ENCODE measurements at regions not wholly inside any gene's neighbourhood (a gene's known extent, or its start where the extent isn't known, plus 50 kb on each side); places are given as distances from the start of the nearest gene placed in this dataset.

DNA sequence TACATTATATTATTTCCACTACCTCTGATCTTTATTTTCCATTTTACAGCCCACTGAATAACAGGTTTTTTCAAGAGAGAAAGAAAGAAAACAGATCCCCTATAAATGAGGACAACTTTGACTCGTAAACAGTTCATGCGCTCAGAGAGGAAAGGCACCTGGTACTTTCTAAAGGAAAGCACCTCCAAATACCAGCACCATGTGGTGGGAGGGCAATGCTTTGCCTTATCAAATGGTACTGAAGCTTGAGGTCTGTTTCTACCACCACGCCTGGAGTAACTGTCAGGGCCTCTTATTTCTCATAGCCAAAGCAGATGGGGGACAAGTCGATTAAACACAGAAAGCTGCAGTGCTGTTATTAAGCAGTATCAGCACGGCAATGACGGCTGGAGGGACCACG lies 510.3 kb upstream of the ZFHX3 start:
- DNase-seq: no peak

DNA sequence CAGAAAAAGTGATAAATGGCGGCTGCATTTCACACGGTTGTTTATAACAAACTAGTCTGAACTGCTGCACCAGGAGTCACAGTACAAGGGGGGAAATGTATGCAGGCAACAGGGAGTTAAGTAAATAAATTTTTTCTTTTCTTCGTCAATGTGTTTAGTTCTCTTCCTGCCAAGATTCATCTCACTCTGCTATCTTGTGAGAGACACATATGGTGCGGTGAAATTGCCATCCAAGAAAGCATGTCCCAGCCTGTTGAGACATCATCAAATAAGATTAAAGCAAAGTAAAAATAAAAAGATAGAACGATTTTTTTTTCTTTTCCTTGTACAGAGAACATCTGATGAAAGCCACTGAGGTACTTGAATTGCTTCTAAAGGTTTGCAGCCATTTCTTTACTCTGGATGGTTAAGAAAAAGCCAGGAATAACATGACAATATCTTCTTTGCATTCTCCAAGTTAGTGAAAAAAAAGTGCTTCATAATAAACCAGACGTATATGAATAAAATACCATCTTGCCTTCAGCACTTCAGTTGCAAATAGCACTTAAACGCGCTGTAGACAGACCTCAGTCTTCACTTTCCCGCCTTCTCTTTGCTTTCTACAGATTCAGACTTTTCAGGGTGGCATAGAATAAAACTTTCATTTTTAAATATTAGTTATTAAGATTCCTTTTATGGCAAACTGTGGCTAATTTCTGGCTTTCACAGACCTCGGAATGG lies 506.2 kb upstream of the ZFHX3 start:
- DNase-seq: no peak

DNA sequence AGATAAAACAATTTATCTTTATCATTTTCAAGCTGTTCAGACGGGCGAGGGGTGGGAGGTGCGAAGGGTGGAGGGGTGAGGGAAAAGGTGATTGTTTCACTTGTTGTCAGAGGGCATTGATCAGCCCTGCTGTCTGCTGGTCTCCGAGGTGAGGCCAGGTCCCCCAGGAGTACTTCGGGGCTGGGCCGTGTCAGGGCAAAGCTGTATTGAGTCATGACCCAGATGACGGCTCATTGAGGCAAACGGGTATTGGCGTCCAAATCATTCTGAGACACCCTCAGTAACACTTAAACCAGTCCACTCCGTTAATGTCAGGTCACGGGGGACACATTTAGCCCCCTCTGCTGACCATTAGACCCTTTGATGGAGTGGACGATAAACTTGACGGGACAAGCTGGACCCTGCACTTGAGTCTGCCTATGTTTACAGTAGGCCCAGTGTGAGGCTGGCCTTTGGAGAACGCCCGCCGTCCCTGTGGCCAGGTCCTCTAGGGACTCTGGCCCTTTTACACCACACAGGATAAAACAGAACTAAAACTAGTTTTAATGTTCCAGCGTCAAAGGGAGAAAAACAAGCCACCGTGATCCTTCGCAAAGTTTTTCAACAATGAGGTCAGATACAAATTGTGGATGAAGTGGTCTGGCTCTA lies 502.2 kb upstream of the ZFHX3 start:
- no peak for DNase-seq

DNA sequence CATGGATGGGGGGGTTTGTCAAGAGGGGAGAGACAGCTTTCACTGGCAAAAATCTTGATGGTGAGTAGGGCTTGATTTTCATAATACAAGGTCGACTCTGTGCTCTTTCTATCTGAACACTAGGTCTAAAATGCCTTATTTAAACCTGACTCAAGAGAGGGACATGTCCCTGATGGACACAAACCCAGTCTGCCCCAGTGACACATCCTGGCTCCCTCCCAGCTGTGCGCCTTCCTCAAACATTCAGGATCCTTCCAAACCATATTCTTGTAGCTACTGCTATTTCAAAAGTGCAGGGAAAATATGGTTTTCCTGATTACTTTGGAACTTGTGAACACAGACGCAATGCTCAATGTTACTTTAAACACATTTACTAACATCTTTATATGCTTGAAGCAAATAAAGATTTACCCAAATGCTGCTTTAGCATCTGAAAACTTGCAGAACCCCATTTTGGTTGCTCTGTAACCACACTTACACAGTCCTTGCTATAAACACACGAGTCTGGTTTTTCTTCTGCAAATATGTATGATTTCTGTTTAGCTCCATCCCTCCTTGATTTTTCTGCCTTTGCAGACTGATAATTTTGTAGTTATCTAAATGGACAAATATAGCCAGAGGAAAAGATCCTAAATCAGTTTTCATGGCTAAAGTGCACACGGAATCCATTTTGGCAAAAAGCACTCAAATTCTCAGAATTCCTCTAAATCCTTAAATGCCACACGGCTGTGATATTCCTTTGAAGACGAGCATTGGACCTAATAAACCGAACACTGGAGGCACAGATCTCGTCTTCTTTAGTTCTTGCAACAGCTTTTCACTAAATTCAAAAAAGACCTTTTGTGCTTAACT lies 499.9 kb upstream of the ZFHX3 start:
- no peak for DNase-seq

DNA sequence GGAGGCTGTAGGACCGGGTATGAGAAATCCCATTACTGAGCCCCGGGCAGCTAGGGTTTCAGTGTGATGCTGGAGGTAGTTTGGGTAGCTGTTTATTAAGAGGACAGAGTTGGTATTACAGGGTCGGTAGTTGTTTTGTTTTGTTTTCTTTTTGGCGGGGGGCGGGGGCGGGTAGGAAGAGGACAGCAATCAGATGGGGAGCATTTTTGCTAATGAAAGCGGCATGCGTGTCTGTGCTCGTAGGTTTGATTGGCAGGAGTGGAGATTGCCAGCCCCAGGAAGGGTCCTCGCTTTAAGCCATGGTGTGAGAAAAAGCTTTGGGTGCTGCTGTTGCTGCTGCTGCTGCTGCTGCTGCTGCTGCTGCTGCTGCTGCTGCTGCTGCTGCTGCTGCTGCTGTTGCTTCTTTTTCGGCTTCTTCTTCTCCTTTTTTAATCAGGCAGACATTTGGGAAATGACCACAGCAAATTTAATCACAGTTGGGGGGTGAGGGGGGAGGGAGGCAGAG lies 498.5 kb upstream of the ZFHX3 start:
- DNase-seq: peak; percentile 47

DNA sequence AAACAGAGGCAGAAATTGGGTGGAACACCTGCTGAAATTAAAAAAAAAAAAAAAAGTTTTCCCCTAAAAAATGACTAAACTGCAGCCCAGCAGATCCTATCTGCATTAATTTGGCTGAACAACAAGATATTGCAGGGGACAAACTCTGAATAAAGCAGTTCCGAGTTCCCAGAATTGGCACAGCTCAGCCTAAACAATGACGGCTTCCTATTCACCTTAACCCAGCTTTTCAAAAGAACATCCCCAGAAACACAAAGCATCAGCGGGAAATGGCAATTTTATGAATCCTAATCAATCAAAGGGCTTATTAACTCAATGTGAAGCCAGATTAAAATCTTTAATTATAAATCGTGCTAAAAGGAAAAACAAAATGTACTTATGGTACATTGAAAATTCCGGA lies 497.8 kb upstream of the ZFHX3 start:
- peak; percentile 47 for DNase-seq

DNA sequence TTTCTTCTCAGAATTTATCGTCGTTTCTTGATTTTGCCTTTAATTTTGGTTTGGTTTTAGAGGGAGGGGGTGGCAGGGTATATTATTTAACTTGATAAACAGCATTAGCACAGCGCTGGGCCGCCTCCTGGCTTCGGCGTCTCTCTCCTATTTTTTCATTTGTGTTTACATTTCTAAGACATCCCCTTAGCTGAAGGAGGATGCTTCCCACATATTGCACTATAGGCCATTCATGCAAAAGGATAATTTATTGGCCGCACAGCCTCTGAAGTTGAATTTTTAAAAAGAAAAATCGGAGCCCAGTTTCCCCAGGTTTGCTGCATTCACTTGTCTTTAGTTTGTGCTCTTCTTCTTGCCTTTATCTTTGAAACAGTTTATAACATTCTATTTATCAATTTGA lies 497.4 kb upstream of the ZFHX3 start:
- no peak for DNase-seq

DNA sequence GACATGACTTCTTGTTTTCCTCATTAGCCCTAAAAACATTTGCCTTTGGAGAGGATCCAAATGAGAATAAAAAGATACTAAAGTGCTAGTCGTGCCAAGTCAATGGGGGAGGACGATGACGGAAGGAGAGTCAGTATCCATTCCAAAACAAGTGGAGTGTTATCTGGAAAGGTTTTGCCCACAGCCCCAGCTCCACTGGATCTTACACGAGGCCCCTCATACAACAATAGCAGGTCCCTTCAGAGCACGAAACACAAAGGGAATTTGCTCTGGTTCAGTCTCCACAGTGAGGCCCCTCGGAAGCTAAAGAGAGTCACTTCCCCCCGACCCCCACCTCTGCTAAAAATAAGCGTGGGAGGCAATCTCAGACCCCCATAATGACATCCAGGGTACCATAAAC lies 496.9 kb upstream of the ZFHX3 start:
- no peak for DNase-seq

DNA sequence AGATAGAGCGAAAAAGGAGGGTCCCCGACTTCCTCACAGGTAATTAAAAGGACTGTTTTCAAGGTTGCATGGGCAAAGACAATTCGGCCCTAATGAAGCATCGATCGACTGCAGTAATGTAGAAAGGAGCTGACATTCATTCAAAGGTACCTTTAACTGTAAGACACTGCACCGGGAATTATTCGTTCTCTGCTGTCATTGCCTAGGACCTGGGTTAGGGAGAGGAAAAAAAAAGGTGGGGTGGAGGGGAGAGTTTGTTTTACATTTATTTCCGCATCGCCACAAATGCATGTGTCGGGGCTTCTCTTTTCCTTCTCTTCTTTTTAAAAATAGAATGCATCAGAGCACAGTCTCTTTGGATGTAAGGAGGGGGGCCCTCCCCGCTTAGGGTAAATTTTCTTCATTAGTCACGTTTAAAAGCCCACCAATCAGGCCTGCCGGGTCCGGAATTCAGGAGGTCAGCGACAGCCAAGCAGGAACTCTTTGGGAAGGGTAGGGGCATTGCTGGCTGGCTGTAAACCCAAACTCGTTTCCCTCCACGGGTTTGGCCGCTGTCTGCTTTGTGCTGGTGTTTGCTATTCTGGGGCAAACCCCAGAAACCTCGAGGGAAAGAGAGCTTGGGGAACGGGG lies 496.2 kb upstream of the ZFHX3 start:
- DNase-seq: no peak

DNA sequence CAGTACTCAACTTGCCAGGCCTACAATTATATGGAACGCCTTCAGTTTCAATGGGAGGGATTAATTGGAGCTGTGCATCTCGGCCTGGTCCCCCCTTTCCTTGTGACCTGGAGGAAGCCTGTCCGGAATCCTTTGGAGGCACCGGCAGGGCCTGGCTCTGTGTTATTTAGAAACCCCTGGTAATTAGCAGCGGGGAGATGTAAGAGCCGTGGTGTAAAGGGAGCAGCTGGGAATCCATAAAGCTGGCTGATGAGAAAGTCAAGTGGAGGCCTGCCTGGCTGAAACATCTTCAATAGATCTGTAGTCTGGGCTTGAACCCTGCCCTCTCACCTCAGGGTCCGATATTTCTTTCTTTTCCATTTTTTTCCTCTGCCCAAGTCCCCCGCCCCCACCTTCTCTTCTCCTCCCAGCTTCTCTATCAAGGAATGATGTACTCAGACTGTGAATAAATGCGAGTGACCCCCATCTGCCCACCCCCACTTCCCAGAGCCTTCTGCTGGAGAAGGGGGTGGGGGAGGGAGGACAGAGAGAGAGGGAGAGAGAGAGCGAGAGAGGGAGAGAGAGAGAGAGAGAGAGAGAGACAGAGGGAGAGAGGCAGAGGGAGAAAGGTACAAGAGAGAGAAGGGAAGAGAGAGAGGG lies 495.5 kb upstream of the ZFHX3 start:
- no peak for DNase-seq

DNA sequence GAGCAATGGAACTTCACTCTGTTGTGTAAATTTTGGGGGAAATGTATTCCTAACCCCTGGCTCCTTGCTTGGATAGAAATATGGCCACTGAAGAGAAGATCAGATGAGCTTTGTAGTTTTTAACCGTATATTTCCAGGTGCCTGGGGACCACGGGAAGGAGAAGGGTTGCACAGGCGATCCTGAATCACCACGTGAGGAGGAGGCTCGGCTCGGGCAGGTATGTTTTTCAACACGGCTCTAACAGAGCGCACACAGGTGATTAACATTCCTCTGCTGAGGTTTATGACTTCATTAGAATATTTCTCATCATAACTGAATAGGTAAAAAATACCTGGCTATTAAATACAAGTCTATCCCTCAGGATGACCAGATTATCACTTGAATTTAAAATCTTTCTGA lies 495.0 kb upstream of the ZFHX3 start:
- no peak for DNase-seq

DNA sequence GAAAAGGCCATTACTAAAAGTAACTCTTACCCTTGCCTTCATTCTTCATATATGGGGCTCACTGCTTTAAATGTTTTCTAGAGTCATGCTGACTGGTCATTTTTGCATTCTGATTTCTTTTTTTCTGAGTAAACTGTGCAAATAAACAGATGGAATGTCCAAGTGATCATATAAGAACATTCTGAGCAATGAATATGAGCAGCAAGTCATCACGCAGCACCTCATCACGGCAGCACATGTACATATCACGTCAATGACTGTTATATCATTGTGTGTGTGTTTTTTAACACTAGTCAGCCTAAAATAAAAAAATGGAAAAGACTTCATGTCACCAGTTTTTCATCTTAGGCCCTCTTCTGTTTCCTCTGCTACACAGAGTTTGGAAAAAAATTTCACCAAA lies 490.0 kb upstream of the ZFHX3 start:
- DNase-seq: no peak

DNA sequence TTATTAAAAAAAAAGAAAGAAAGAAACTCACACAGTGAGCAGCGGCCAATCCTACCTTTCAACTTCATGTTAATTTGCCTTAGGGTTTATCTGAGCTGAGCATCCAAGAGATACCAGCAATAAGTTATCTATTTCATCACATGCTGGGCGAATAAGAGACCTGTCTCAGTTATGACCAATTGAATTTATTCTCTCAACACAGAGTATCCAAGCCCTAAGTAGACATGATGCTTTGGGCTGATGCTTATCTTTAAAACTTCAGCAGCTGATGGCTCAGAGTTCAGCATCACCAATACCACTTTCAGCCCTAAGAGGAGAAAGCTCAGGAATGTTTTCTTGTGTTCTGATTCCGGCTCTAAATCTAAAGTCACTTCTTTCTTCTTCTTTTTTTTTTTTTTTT lies 489.0 kb upstream of the ZFHX3 start:
- DNase-seq: no peak

DNA sequence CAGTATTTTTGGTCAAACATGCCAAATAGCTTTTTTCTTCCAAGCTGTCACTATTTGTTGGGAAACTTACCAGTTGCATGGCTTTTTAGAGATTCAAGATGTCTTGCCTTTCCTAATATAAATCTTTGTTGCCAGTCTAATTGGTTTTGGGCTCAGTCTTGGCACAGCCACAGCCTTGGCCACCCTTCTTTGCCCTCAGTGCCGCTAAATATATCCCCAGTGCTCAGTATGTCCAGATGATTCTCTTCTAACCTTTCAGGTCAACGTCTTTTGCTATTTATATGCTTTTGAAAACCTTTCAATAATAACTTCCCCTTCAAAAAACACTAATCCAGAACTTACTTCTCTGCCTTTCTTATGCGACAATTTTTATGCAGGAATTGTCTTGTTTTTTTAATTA lies 483.1 kb upstream of the ZFHX3 start:
- no peak for DNase-seq

DNA sequence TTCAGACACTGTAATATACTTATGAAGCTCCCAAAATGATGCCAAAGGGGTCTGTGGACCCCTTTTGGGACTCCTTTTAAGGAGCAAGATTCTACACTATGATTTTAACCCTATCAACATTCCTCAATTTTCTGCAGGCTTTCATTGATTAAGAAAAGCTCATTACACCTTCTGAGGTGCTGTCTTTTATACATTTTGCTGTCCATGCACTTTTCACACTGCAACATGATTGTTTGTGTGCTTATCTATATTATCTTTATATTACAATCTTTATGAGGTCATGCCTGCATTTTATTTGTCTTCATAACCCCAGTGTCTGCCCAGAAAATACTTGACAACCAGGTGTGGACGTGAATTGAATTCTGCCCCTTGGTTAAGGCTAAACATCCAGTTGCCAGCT lies 482.6 kb upstream of the ZFHX3 start:
- DNase-seq: no peak

DNA sequence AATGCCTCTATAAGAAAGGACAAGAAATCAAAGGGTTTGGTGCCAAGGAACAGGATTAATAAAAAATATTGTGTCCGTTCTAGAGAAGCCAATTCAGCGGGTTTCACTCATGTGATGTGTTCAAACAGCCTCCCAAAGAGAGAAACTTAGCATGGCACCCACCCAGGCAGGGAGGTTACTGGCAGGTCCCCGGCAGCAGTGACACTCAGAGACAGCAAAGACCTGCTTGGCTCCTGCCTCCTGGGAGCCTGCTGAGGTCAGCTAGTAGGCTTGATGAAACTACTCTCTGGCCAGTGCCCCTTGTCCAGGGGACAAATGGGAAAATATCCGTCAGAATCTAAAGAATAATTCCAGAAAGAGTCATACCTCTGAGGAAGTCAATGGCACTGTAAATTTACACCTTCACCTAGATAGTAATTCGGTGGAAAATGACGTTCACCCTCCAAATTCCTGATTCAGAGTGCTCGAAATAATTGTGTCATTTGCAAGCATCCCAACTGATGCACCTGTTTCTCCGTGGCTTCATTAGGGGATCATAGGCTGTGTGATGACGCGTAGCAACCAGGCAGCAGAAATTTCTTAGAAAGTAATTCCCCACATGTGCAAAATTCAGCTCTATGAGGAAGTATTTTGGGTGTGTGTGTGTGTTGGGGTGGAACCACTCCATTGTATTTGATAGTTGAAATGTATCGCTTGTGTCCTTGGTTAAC lies 481.5 kb upstream of the ZFHX3 start:
- DNase-seq: no peak

DNA sequence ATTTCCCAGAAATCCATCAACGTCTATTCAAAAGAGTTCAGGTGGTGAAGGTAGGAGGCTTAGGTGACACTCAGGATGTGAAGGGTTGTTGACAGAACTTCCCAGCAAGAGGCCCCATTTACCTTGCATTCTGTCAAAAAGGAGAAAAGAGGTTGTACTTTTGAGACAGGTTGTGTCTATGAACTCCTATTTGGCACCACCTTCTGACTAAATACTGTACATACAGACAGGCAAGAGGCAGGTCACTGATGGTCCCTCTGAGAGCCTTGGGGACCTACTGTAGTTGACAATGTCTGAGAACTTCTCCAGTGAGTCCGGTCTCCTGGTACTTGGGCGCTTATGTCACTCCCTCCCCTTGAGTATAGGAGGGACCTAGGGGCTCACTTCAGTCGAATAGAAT lies 479.3 kb upstream of the ZFHX3 start:
- peak; percentile 4 for DNase-seq

DNA sequence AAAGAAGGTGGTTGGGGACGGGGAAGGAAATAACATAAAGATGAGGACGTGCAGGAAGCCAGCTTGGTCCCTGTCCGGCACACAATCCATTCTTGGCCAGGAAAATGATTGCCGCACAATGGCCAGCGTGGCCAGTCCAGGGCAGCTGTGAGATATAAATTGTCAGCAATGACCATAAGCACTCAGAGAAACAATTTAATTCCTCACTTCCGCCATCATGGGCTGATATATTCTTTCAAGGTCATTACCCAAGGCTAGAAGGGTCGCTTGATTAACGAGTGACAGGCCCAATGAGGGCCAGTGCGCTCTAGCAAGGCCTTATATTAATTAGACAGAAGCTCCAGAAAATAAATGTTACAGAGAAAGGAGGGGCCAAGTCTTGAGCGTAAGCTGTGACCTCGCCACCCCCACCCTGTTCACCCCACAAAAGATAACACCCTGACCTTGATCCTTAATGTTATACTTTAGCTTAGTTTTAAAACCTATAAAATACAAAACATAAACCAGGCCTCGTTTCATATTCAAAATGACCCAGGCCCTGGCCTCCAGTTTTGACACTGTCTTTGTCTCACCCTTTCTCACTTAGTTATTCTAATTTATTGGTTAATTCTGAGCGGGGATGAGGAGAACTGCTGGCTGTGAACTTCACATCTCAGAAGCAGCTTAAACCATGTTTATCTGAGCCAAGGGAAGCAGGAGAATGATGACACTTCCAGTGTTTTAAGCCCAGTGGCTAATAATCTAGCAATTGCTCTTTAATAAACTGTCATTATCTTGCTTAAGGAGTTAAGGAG lies 478.3 kb upstream of the ZFHX3 start:
- DNase-seq: no peak

DNA sequence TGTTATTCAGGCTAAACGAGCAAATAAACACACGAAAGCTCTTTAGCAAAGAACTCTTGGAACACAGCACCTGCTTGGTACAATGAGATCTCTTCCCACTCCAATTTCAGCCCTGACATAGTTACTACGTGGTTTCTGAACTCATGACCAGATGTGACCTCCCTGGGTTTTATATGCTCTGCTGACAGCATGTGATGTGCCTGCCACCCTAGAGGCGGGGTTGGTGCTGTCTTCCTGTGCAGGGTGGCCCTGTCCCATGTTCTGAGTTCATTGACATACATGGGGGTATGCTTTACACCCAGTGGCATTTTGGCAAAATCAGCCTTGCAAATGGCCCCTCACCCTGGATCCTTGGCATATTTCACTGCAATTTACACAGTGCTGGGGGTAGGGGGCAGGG lies 475.3 kb upstream of the ZFHX3 start:
- no peak for DNase-seq

DNA sequence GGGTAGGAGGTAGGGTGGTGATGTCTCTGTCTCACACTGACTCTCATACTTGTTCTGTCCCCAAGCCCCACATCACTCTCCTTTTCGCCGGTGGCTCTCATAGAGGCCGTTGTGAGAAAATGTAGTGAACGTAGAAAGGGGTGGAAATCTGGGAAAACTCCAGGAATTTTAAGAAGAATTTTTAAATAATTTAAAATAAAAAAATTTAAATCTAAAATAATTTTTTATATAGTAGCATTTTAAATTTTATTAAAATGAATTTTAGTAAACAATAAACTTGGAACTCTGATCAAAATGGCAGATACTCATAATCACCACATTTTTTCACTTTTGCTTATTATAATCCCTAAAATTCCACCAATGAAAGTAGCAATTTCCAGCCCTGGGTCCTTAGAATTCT lies 473.6 kb upstream of the ZFHX3 start:
- DNase-seq: no peak

DNA sequence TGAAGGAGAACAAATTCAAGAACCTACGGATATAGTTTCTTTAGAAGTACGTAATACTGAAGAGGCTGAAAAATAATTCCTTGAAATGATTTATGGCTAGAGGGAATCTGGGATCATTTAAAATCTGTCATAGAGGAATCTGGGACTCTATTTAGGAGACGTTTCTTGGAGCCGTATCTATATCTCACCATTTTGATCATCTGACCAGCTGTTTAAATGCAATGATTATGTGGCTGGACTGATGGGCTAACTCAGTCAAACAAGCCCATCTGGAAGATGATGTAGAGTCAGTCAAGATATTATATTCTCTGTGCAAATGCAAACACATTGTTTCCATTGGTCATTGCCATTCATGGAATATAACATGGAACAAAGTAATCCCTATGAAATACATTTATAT lies 467.7 kb upstream of the ZFHX3 start:
- no peak for DNase-seq
